ENCODE measurements at regions not wholly inside any gene's neighbourhood (a gene's known extent, or its start where the extent isn't known, plus 50 kb on each side); places are given as distances from the start of the nearest gene placed in this dataset.

- no peak for TF ChIP-seq TAF1 (conservative IDR thresholded peaks at IDR 0.05)
- TF ChIP-seq CTCF (IDR thresholded peaks at IDR 0.05; ENCODE audit: low read depth, low read length, missing input control) = no peak
- no peak for TF ChIP-seq MAX (IDR thresholded peaks at IDR 0.05)
- no peak for TF ChIP-seq REST (IDR thresholded peaks at IDR 0.05)
- no peak for TF ChIP-seq YY1 (IDR thresholded peaks at IDR 0.05)
- TF ChIP-seq RAD21 (IDR thresholded peaks at IDR 0.05) = no peak
- no peak for TF ChIP-seq JUND (IDR thresholded peaks at IDR 0.05)
These were observed 596.0 kb downstream of the SLC16A7 start for GRCh38 chr12:60191676-60192359.
